ENCODE measurements at regions not wholly inside any gene's neighbourhood (a gene's known extent, or its start where the extent isn't known, plus 50 kb on each side); places are given as distances from the start of the nearest gene placed in this dataset.
A peak's percentile ranks its signal among the peaks of the same experiment; 100 is the strongest.

- intact Hi-C loops (cut with micrococcal nuclease; ENCODE audit: unreplicated experiment) = loop anchor here (5.0 to 10.0 kb wide), 3 partner anchors 40 to 318 kb away; partner anchors contain the start of gene MKLN1
- peak; percentile 50 to 55 for DNase-seq
- Mint-ChIP-seq H3K27ac (ENCODE audit: unreplicated experiment) (peak overlapping the region; percentile 87), H3K36me3 (ENCODE audit: insufficient read depth, unreplicated experiment) (peaks cover 6% of the 10 kb centered on the region), H3K9me3 (ENCODE audit: unreplicated experiment) (no peaks in the 10 kb centered on the region), H3K4me3 (ENCODE audit: unreplicated experiment) (peak overlapping the region; percentile 79), H3K27me3 (ENCODE audit: insufficient read depth, unreplicated experiment) (peaks cover 7% of the 10 kb centered on the region), H3K4me1 (ENCODE audit: low read depth, unreplicated experiment) (peaks cover 15% of the 10 kb centered on the region)
- Histone ChIP-seq H3K4me3 (ENCODE audit: low read depth, low read length) (peak overlapping the region; percentile 73), H3K4me1 (peaks cover 20% of the 10 kb centered on the region), H3K9me3 (no peaks in the 10 kb centered on the region), H3K36me3 (ENCODE audit: control insufficient read depth, insufficient read depth, low read length) (no peaks in the 10 kb centered on the region), H3K27me3 (replicated peaks; ENCODE audit: control insufficient read depth, insufficient read depth, low read length) (0 out of 2 replicates have a peak, but pooled peaks cover 1% of the 10 kb centered on the region)
- BruUV-seq (replicated peaks) = no TSS peak
- POLR2A ChIA-PET = no interaction called here
- CTCF ChIA-PET = interaction anchor here (0.7 to 1.6 kb wide), 7 partner anchors 13 to 434 kb away, joined by 3 to 7 read pairs (median 5); no protein-coding TSS in a partner anchor
- no peak for TF ChIP-seq CTCF (IDR thresholded peaks at IDR 0.05; ENCODE audit: insufficient read depth in 1 of 2, low read depth in 1 of 2, low read length in 1 of 2, severe bottlenecking in 1 of 2, unreplicated experiment in 1 of 2)
Measured at GRCh38 chr7:131106681-131107336, 220.9 kb upstream of the MKLN1 start.

- peak in 1 of 2 experiments; percentile 4 for TF ChIP-seq CTCF (IDR thresholded peaks at IDR 0.05; ENCODE audit: insufficient read depth in 1 of 2, low read depth in 1 of 2, low read length in 1 of 2, severe bottlenecking in 1 of 2, unreplicated experiment in 1 of 2)
- Mint-ChIP-seq H3K36me3 (ENCODE audit: insufficient read depth, unreplicated experiment) (peaks cover 6% of the 10 kb centered on the region), H3K27ac (ENCODE audit: unreplicated experiment) (peak overlapping the region; percentile 87), H3K27me3 (ENCODE audit: insufficient read depth, unreplicated experiment) (peaks cover 7% of the 10 kb centered on the region), H3K4me3 (ENCODE audit: unreplicated experiment) (peak overlapping the region; percentile 79), H3K9me3 (ENCODE audit: unreplicated experiment) (no peaks in the 10 kb centered on the region), H3K4me1 (ENCODE audit: low read depth, unreplicated experiment) (peaks cover 15% of the 10 kb centered on the region)
- H3K27me3 ChIP-seq (replicated peaks; ENCODE audit: control insufficient read depth, insufficient read depth, low read length) = 0 out of 2 replicates have a peak, but pooled peaks cover 1% of the 10 kb centered on the region
- H3K4me1 ChIP-seq = peaks cover 20% of the 10 kb centered on the region
- no peaks in the 10 kb centered on the region for H3K9me3 ChIP-seq
- CTCF ChIA-PET = interaction anchor here (0.9 to 1.6 kb wide), 2 partner anchors 210 to 434 kb away, joined by 4 to 6 read pairs; no protein-coding TSS in a partner anchor
- H3K36me3 ChIP-seq (ENCODE audit: control insufficient read depth, insufficient read depth, low read length) = no peaks in the 10 kb centered on the region
- POLR2A ChIA-PET = no interaction called here
- no TSS peak for BruUV-seq (replicated peaks)
- peak overlapping the region; percentile 73 for H3K4me3 ChIP-seq (ENCODE audit: low read depth, low read length)
- DNase-seq = peak; percentile 49 to 59
- intact Hi-C loops (cut with micrococcal nuclease; ENCODE audit: unreplicated experiment) = loop anchor here (5.0 to 10.0 kb wide), 3 partner anchors 40 to 317 kb away; partner anchors contain the start of gene MKLN1
Measured at GRCh38 chr7:131107337-131108211, 220.1 kb upstream of the MKLN1 start.

GRCh38 chr7:131108212-131108940 lies 219.3 kb upstream of the MKLN1 start:
- peak overlapping the region; percentile 73 for H3K4me3 ChIP-seq (ENCODE audit: low read depth, low read length)
- H3K4me3 Mint-ChIP-seq (ENCODE audit: unreplicated experiment) = peak overlapping the region; percentile 79
- H3K27me3 Mint-ChIP-seq (ENCODE audit: insufficient read depth, unreplicated experiment) = peaks cover 11% of the 10 kb centered on the region
- peak overlapping the region; percentile 40 for H3K27ac Mint-ChIP-seq (ENCODE audit: unreplicated experiment)
- no peaks in the 10 kb centered on the region for H3K36me3 ChIP-seq (ENCODE audit: control insufficient read depth, insufficient read depth, low read length)
- H3K9me3 Mint-ChIP-seq (ENCODE audit: unreplicated experiment) = no peaks in the 10 kb centered on the region
- peaks cover 15% of the 10 kb centered on the region for H3K4me1 Mint-ChIP-seq (ENCODE audit: low read depth, unreplicated experiment)
- intact Hi-C loops (cut with micrococcal nuclease; ENCODE audit: unreplicated experiment) = loop anchor here (5.0 to 10.0 kb wide), 3 partner anchors 41 to 316 kb away; partner anchors contain the start of gene MKLN1
- no TSS peak for BruUV-seq (replicated peaks)
- ChIA-PET CTCF (no interaction called here), POLR2A (no interaction called here)
- peaks cover 20% of the 10 kb centered on the region for H3K4me1 ChIP-seq
- no peak for TF ChIP-seq CTCF (IDR thresholded peaks at IDR 0.05; ENCODE audit: insufficient read depth in 1 of 2, low read depth in 1 of 2, low read length in 1 of 2, severe bottlenecking in 1 of 2, unreplicated experiment in 1 of 2)
- no peak for DNase-seq
- H3K27me3 ChIP-seq (replicated peaks; ENCODE audit: control insufficient read depth, insufficient read depth, low read length) = 0 out of 2 replicates have a peak, but pooled peaks cover 1% of the 10 kb centered on the region
- H3K9me3 ChIP-seq = no peaks in the 10 kb centered on the region
- peaks cover 6% of the 10 kb centered on the region for H3K36me3 Mint-ChIP-seq (ENCODE audit: insufficient read depth, unreplicated experiment)
